TTC549 (cell line): ENCODE measurements at regions not wholly inside any gene's neighbourhood (a gene's known extent, or its start where the extent isn't known, plus 50 kb on each side); places are given as distances from the start of the nearest gene placed in this dataset.

ENCODE experiments used
- FAIRE-seq: peaks from 2 replicates; lab custom pipeline; 2012; peaks lifted over from hg19 to GRCh38; lab: Jason Lieb, UNC

- FAIRE-seq: no peak
These were observed 328.5 kb downstream of the KLF5 start for GRCh38 chr13:73387318-73387717.

- no peak for FAIRE-seq
These were observed 327.0 kb downstream of the KLF5 start for GRCh38 chr13:73385848-73386247.

GRCh38 chr13:73372666-73373627, 314.1 kb downstream of the KLF5 start:
- FAIRE-seq: no peak

GRCh38 chr13:73370066-73370465, 311.3 kb downstream of the KLF5 start:
- FAIRE-seq: no peak

GRCh38 chr13:73369095-73369494, 310.3 kb downstream of the KLF5 start:
- no peak for FAIRE-seq

GRCh38 chr13:73368608-73369007, 309.8 kb downstream of the KLF5 start:
- no peak for FAIRE-seq

- no peak for FAIRE-seq
These were observed 309.1 kb downstream of the KLF5 start for GRCh38 chr13:73367886-73368285.

GRCh38 chr13:73366241-73366640, 307.4 kb downstream of the KLF5 start:
- no peak for FAIRE-seq

GRCh38 chr13:73365681-73366080, 306.9 kb downstream of the KLF5 start:
- FAIRE-seq: no peak

- no peak for FAIRE-seq
These were observed 306.4 kb downstream of the KLF5 start for GRCh38 chr13:73365252-73365651.

GRCh38 chr13:73364736-73365135, 305.9 kb downstream of the KLF5 start:
- FAIRE-seq: no peak

GRCh38 chr13:73358606-73359095, 299.8 kb downstream of the KLF5 start:
- no peak for FAIRE-seq

GRCh38 chr13:73355134-73355533, 296.3 kb downstream of the KLF5 start:
- no peak for FAIRE-seq

GRCh38 chr13:73351730-73352129, 292.9 kb downstream of the KLF5 start:
- FAIRE-seq: no peak

GRCh38 chr13:73341748-73342147, 282.9 kb downstream of the KLF5 start:
- FAIRE-seq: no peak

GRCh38 chr13:73340069-73340468, 281.3 kb downstream of the KLF5 start:
- no peak for FAIRE-seq

- no peak for FAIRE-seq
These were observed 280.3 kb downstream of the KLF5 start for GRCh38 chr13:73339086-73339485.

GRCh38 chr13:73338389-73338788, 279.6 kb downstream of the KLF5 start:
- FAIRE-seq: no peak

- FAIRE-seq: no peak
These were observed 278.7 kb downstream of the KLF5 start for GRCh38 chr13:73337532-73337931.

GRCh38 chr13:73336773-73337172, 278.0 kb downstream of the KLF5 start:
- no peak for FAIRE-seq

GRCh38 chr13:73335944-73336343, 277.1 kb downstream of the KLF5 start:
- no peak for FAIRE-seq

- no peak for FAIRE-seq
These were observed 276.4 kb downstream of the KLF5 start for GRCh38 chr13:73335210-73335609.

GRCh38 chr13:73334445-73334844, 275.6 kb downstream of the KLF5 start:
- no peak for FAIRE-seq

- no peak for FAIRE-seq
These were observed 272.8 kb downstream of the KLF5 start for GRCh38 chr13:73331556-73331955.
